Embryonic facial prominence (tissue), 1 donor: ENCODE measurements at regions not wholly inside any gene's neighbourhood (a gene's known extent, or its start where the extent isn't known, plus 50 kb on each side); places are given as distances from the start of the nearest gene placed in this dataset.

Experiments
- DNase-seq: peaks from one replicate; pipeline ENCODE4 v3.0.0-alpha.2; 2016; ENCODE audit errors: extremely low spot score

DNA sequence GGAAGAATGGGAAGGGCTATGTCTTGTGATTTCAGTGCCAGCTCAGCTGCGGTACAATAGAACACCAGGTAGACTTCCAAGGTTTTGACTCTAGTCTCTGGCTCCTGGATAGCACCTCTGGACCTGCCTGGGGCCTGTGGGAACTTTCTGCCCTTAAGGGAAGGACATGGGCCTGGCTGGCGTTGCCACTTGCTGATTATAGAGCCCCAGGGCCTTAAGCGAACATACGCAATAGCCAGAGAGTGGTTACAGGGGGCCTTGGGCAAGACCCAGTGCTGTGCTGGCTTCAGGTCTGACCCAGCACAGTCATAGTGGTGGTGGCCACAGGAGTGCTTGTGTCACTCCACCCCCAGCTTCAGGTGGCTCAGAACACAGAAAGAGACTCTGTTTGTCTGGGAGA, 131.1 kb upstream of the COL21A1 start:
- DNase-seq: no peak

DNA sequence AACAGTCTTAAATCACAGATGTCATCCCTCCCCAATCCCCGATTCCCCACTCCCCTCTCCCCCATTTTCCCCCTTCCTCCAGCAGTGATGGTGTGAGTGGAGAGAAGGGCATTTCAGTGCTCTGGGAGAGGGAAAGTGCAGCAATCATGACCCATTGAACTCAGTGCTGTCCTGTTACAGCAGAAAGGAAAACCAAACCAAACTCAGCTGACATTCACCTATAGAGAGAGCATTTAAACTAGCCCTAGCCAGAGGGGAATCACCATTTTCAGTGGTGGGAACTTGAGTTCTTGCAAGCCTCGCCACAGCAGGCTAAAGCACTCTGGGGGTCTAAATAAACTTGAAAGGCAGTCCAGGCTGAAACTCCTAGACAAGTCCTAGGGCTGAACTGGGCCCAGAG, 129.9 kb upstream of the COL21A1 start:
- DNase-seq: no peak

DNA sequence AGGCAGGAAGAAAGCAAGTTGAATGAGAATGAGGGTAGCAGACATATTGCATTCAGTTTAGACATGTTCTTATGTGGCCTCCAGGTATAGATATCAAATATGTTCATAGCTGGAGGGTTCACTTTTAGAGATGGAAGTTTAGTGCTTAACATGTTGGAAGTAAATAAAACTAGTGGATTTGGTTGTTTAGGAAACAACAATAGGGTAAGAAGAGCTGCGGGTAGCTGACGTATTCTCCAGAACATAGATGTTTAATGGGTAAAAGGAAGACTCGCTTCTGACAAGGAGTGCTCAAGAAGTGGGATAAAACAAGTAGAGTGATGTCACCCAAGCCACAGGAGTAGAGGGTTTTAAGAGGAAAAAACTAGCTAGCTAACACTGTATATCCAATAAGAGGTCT, 128.4 kb upstream of the COL21A1 start:
- no peak for DNase-seq

DNA sequence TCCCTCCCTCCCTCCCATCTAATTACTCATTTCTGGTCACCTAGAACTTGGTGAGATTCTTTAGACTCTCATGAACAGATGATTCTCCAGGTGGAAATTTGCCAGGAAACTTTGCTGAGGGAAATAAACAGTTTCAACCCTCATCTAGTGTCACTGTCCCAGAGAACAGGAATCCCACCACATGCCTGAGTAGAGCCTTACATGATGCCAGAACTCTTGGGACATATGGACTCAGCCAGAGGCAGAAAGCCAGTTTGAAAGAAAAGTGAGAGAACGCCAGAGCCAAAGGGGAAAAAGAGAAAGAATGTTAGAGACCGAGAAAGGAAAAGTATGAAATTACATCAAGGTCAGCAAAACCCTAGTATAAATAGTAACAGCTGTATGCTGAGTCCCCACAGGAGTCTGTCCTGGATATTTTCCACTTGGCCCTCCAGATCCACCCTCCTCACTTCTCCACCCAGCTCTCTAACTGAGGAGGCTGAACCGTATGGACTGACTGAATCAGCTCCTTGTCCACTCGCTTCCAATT, 127.5 kb upstream of the COL21A1 start:
- DNase-seq: peak; percentile 36

DNA sequence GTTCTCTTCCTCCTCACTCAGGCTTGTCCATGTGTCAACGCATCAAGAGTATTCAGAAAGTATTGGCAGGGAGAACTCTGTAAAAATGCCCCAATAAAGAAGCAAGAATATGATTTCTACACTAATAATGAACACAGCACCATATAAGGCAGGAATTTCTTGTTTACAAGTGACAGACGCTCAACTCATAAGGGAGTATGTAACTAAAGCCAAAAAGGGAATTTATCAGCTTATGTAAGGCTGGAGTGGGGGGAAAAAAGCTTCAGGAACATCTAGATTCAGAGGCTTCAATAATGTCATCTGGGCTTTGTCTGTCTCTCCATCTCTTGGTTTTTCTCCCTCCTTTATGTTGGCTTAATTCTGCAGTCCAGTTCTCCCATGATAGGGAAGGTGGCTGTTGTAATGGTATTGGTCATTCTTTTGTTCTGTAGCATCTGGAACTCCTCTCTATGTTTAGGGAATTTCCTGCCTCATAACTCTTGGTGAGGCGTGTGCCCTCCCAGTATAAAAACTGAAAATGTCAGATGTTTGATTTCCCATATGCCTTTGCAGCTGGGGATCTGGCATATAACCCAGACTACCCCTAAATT, 125.1 kb upstream of the COL21A1 start:
- DNase-seq: no peak

DNA sequence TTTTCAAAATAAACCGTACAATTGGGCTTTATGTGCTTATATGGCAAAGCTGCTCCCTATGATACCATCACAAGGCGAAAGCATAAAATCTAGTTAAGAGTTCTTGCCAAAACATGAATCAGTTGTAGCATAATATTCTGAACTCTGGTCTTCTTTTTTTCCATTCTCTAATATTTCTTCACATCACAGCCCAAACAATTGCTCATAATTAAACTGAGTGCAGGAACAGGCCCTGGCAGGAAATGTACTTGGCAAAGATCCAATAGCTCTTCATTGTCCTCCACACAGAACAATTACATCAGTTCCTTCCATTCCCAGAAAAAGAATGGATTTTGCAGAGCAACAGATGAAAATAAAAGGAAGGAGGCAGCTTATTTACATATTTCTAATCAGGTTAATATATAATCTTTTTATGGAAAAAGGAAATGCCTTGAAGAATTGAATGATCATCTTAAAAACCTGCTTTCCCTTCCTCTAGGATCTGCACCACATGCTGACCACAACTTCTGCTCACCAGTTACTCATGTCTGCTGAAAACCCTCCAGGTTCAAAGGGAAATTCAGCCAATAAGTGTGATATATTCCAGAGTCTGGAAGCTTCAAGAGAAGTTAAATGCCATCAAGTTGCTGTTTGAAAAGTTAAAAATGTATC, 123.3 kb upstream of the COL21A1 start:
- DNase-seq: peak; percentile 66

DNA sequence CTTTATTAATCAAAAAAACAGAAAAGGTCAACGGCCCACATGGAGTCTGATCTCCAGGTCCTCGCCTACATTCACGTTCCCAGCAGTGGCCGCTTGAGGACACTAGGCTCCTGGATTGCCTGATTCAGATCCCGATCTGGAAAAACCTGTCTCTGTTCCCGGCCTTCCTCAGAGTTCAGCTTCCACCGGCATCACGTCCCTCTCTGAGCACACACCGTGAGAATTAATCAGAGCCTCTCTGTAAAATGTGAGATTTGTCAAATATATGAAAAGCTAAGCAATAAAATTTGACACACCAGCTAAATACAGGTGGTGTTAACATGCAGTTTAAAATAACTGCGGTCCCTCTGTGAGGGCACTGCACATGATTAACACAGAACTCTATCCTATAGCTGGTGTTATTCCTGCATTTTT, 122.8 kb upstream of the COL21A1 start:
- DNase-seq: peak; percentile 58

DNA sequence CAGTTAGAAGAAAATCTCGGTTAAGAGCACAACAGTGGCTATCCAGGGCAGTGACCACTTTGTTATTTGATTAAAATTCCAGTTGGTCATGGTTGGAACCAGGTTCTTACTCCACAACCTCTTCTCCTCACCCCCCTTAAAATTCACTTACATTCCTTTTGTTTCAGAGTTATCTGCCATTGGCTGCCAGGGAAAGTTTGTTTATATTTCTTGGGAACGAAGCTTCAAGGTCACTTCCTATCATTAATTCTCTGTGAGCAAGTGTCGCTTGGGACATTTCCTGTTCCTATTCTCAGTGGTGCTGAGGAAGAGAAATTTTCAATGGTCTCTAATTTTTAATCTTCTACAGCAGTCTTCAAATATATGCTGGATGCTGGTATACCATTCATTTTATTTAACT, 121.1 kb upstream of the COL21A1 start:
- DNase-seq: no peak

DNA sequence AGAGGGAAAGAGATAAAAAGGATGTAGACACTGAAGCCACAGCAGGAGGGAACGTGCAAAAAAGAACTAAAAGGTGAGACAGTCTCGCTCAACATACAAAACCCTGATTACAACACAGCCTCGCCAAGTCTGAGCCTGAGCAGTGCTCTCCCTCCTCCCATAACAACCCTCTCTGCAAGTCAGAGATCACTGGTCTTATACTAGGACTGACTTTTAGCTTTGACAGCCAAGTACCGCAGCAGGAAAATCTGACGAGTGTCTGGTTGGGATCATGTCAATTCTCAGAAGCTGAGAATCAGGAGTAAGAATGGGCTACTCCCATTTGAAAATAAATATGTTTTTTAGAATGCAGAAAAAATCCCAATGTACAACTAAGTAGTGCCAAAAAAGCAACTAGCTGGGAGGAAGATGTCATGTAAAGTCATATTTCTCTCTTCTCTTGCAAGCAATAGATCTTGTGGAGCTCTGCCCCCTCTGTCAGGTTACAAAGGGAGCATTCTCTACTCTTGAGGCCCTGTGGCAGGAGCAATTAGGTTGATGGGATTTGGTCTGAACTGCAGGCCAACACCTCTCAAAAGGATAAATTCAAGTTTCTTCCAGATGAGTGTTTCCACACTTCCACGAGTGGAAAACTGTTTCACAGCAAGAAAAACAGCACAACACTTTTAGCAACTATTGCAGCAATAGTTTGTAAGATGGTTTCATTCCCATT, 118.9 kb upstream of the COL21A1 start:
- DNase-seq: no peak

DNA sequence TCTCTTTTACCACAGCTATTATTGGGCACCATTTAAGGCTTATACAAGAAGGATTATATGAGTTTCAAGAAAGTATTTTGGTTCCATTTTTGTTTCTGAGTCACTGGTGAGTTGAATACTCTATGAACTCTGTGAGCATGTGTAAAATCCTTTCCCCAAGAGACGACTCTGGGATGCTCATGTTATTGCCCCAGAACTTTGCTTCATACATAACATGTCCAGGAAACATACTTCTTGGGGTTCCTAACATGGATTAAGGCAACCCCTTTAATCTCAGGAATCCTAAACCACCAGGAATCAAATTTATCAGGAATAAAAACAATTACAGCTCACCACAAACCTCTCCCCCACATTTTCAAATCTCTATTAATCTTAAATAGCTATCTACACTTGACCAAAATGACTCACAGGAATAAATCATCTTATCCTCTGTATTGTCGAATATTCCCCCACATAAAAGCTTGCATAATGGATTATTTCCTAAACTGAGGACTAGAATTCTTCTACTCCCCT, 117.5 kb upstream of the COL21A1 start:
- DNase-seq: no peak

DNA sequence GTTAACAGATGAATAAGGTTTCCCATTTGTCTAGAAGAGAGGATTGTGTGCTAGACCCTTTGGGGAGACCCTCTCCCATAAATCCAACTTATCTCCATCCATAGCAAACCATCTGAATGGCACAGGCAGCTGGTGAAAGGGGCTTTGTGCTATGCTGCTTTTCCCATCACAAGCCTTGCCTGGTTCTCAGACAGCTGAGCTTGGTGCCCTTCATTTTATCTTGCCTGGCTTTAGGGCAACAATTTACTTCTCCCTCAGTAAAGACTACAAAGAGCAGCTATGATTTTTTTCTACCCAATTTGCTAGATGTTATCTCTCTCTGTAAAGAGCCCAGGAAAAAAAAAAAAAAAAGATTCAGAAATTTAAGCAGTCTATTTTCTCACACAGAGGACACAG, 117.0 kb upstream of the COL21A1 start:
- no peak for DNase-seq

DNA sequence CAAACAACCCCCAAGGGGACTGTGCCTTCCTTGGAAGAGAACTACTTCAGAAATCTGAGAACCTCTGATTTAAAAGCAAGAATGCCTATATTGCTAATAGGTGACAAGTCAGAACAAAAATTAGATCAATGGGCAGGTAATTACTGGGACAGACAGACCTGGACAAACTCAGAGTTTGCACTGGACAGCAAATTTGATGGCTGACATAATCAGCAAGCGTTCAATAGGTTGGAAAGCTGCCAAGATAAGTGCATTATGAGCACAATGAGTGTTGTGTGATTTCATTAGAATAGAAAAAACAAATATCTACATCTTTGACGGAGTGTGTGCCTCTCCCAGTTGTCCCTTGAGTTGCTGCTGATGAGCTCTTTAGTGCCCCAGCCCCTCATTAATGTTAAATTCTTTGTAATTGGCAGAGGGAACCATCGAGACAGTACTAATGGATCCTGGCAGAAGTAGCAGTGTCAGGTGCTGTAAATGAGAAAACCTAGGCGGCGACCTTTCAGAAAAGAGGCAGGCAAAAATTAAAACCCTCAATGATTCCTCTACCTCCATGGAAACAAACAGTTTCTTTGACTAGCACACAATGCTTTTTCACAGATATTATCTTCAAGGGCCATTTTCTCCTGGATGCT, 116.5 kb upstream of the COL21A1 start:
- no peak for DNase-seq

DNA sequence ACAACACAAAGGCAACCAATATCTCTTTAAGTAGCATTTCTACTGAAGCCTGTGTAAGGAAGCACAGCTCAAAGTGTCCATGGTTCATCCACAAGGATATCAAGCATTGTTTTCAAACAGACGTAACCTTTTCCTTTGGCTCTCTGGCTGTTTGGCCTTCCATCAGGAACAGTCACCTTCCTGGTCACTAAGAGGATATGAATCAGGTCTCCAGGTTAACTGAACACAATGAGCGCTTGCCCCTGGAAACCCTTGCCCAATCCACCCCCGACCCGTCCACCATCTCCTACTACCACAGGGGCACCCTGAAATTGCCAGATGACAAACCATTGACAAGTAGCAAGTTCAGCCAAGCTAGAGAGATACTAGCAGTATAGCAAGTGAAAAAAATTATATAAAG, 114.4 kb upstream of the COL21A1 start:
- no peak for DNase-seq

DNA sequence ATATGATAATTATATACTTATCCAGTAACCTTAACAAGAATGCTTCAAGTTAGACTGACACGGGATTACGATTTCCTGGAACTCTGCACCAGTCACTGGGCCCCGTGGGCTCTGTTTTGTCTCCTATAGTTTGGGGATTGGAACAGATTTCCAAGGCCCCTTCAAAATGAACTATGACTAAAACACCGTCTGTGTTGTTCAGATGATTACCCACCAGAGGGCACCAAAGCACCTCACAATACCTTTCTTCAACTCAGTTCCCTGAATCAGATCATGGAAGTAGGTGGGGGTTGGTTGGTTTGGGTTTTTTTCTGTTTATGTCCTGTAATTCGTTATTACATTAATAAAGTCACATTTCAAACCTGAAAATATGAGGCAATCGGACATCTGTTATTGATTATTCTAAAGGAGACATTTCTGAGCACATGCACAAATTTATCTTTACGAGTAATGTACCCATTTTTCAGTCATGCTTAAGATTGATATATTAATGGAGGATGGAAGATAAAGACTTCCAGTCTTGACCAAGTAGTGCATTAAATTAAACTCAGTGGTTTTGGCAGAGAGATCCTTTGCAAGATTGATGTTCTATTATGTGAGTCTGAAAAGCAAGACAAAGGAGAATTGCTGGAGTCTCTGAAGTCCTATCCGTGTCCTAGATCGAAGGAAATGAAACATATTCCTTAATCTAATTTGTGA, 112.0 kb upstream of the COL21A1 start:
- peak; percentile 62 for DNase-seq

DNA sequence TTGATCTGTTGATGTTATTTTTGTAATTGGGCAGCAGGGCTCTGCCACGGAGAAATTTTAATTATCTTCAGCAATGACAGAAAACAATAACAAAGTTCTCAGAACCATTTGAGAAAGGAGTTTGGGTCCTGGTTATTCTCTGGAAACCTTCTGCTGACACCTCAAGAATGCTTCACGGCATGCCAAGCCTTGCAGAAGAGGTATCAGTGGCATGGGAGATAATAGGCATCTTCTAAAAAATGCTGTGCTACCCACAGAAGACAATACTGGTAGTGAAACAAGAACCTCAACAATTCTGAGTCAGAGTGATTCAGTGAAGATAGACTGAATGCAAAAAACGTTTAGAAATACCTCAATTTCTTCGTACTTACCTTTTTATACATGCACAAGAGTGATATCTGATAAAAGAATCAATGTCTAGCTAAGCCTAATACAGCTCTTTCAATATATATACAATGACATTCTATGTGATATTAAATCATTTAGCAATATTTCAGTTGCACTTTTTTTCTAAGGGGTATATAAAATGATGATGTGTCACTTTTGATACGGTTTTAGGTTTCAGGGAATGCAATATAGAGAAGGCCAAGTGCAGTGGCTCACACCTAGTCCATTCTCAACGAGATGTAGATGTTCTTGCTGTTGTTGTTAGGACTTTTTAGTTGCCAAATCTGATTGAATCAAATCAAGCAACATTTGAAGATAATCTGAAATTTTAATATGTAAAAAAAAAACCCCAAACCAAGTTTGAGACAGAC, 110.4 kb upstream of the COL21A1 start:
- no peak for DNase-seq

DNA sequence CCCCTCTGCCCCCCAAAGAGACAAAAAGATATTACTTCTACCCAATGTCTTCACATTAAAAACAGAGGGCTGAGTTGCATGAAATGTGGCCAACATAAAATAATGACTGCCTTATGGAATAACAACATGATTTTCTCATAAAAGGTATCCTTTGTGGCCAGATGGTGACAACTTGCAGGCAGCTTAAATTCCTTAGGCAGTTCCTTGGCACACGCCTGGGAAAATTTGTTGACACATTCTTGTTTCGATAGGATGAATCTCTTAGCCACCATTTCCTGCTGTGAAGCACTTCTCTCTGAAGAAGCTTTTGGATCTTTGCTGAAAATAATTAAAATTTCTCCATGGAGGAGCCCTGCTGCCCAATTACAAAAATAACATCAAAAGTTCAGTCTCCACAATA, 109.0 kb upstream of the COL21A1 start:
- no peak for DNase-seq

DNA sequence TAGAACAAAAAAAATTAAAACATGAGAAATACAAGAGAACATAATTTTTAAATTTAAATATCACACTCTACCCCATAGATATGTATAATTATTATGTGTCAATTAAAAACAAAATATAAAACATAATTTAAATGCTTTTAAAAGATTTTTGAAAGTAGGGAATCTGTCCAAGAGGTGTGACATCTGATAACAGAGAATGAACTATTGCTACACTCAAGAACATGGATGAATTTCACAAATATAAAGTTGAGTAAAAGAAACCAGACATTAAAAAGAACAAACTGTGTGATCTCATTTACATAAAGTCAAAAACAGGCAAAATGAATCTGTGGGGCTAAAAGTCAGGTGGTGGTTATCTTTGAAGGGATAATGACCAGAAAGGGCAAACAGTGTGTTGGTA, 106.5 kb upstream of the COL21A1 start:
- DNase-seq: no peak

DNA sequence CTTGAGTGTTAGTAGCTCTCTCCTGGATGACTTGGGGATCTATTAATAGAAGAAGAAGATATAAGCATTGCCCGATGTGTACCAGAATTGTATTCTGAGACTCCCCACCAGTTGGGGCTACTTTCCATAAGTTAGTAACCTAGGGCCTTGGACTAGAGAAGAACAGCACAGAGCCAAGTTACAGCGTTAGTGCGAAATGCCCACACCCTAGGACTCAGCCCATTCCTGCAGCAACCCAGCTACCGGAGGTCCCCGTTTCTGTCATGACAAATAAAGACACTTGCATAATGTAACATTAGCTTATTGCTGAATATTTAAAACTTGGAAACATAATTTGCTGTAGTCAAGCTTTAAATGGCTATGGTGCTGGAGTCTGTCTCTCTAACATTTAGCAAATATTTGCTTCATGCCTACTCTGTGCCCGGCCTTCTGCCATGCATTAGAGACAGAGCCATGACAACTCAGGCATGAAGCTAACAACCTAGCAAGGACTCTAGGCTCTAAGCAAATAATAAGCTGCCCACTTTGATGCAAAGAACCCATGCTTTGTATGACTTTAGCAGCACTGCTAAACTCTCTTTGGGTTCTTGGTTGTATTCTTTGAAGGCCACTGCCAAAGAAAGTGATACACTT, 103.4 kb upstream of the COL21A1 start:
- DNase-seq: no peak

DNA sequence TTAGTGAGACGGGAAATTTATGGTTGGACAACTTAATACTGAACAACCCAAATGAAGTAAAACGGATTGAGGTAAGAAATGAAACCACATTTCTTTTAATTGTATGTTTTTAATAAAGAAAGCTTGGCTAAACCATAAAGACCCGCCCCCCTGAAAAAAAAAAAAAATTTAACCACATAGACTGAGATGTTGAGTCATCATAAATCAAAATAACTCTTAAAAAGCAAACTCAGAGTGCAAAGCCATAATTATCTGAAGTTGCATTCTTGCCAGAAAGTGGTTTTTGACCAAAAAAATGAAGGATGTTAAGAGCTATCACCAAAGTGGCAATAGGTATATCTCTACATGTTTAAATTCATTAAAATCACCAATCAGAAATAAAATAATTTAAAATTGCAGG, 101.8 kb upstream of the COL21A1 start:
- no peak for DNase-seq

DNA sequence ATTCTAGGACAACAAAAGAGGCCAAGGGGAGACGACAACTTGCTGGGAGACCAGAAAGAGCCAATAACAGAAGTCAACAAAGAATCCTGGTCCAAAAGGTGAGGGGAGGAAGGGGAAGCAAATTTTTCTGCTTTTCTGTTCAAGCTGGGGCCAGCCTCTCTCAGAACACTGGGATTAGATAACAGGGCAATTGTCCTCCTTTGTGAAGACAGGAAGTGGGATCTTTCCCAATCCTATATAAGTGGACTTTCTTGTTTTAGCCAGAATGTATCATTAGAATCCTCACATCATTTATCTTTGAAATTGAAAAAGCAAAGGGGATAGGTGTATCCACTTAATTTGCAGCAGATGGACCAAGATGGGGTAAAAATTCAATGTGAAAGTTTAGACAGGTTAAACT, 101.2 kb upstream of the COL21A1 start:
- no peak for DNase-seq

DNA sequence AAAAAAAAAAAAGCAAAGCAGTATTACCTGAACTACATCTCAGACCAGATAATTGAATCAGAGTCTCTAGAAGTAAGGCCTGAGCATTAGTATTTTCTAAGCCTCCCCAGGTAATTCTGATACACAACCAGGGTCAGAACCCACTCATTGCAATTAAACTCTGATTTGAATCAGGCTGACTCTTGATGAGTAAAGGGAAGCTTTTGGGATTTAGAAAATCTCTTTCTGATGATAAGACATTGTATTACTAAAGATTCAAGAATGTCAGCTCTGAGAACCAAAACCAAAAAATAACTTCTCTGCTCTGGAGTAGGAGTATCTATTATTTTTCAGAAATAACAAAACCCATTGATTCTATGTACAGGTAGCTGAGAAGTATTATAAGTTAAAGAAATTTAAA, 100.1 kb upstream of the COL21A1 start:
- DNase-seq: no peak
